IMR-90 (cell line): ENCODE measurements at regions not wholly inside any gene's neighbourhood (a gene's known extent, or its start where the extent isn't known, plus 50 kb on each side); places are given as distances from the start of the nearest gene placed in this dataset.

Experiments
- ATAC-seq: fragments of 200-7000 bp; cut with Tn5 transposase; 2 replicates; pipeline ENCODE4 v1.9.1; 2020; ENCODE audit warnings: low read depth, mild to moderate bottlenecking, moderate library complexity
- BruUV-seq: library from RNA; stranded (reverse); fragments of 400-500 nt; replicated peaks from 2 replicates; lab custom pipeline; 2021; lab: Mats Ljungman, UMichigan
- CTCF ChIA-PET: fragments of 300-600 bp; formaldehyde crosslinking; extraction: SDS; loops from one replicate; lab custom pipeline; 2021; ENCODE audit warnings: antibody characterized with exemption; lab: Yijun Ruan, JAX
- POLR2A ChIA-PET: fragments of 300-600 bp; sonication (Branson Sonifier 250); formaldehyde crosslinking; loops from one replicate; lab custom pipeline; 2022; ENCODE audit warnings: antibody characterized with exemption; ENCODE audit not compliant: unreplicated experiment; lab: Charles Lee
- DNase-seq: peaks from one replicate; pipeline ENCODE4 v3.0.0; 2013
- H2AFZ ChIP-seq: replicated peaks from 2 replicates; pipeline ENCODE3; 2013; ENCODE audit warnings: low read length, mild to moderate bottlenecking; ENCODE audit not compliant: poor library complexity
- H2AK5ac ChIP-seq: 2 replicates; pipeline ENCODE4 v1.6.1; 2013; ENCODE audit warnings: low read depth, low read length, inconsistent platforms
- H2AK9ac ChIP-seq: replicated peaks from 2 replicates; pipeline ENCODE3; 2013; ENCODE audit warnings: mild to moderate bottlenecking, low read depth, low read length, moderate library complexity; ENCODE audit not compliant: poor library complexity
- H2BK120ac ChIP-seq: 2 replicates; pipeline ENCODE4 v1.6.1; 2013; ENCODE audit warnings: low read depth, low read length, inconsistent platforms
- H2BK15ac ChIP-seq: 3 replicates; pipeline ENCODE4 v1.6.1; 2013; ENCODE audit warnings: low read depth, low read length, inconsistent platforms
- H2BK20ac ChIP-seq: 2 replicates; pipeline ENCODE4 v1.6.1; 2013; ENCODE audit warnings: low read depth, mild to moderate bottlenecking, inconsistent platforms, low read length, moderate library complexity
- H2BK5ac ChIP-seq: 2 replicates; pipeline ENCODE4 v1.6.1; 2013; ENCODE audit warnings: mild to moderate bottlenecking, low read depth, low read length, inconsistent platforms; ENCODE audit not compliant: poor library complexity, severe bottlenecking
- H3K14ac ChIP-seq: replicated peaks from 2 replicates; pipeline ENCODE4 v1.6.1; 2013; ENCODE audit warnings: low read depth, low read length, inconsistent platforms
- H3K18ac ChIP-seq: 2 replicates; pipeline ENCODE4 v1.6.1; 2013; ENCODE audit warnings: low read depth, low read length, control low read depth
- H3K23ac ChIP-seq: 2 replicates; pipeline ENCODE4 v1.6.1; 2013; ENCODE audit warnings: low read depth, low read length, inconsistent platforms
- H3K27ac ChIP-seq: 2 replicates; pipeline ENCODE4 v1.5.1; 2013; ENCODE audit warnings: mild to moderate bottlenecking, control low read depth, low read length; ENCODE audit not compliant: insufficient read depth
- H3K27me3 ChIP-seq: 2 replicates; pipeline ENCODE4 v1.6.1; 2013; ENCODE audit warnings: low read length; ENCODE audit not compliant: control insufficient read depth, insufficient read depth
- H3K36me3 ChIP-seq: 2 replicates; pipeline ENCODE4 v1.6.1; 2013; ENCODE audit warnings: low read length, mixed read lengths; ENCODE audit not compliant: control insufficient read depth, insufficient read depth
- H3K4ac ChIP-seq: 2 replicates; pipeline ENCODE4 v1.6.1; 2013; ENCODE audit warnings: low read depth, low read length, inconsistent platforms
- H3K4me1 ChIP-seq: 2 replicates; pipeline ENCODE4 v1.6.1; 2013; ENCODE audit warnings: low read length, mixed read lengths; ENCODE audit not compliant: control insufficient read depth, insufficient read depth
- H3K4me2 ChIP-seq: 2 replicates; pipeline ENCODE4 v1.6.1; 2013; ENCODE audit warnings: low read depth, mild to moderate bottlenecking, control low read depth, low read length, moderate library complexity
- H3K4me3 ChIP-seq: 2 replicates; pipeline ENCODE4 v1.5.1; 2013; ENCODE audit warnings: low read depth, mild to moderate bottlenecking, control low read depth, low read length, moderate library complexity; ENCODE audit not compliant: insufficient read depth
- H3K56ac ChIP-seq: 2 replicates; pipeline ENCODE4 v1.6.1; 2013; ENCODE audit warnings: low read length, inconsistent platforms; ENCODE audit not compliant: insufficient read depth; ENCODE audit errors: extremely low read depth
- H3K79me1 ChIP-seq, 2 experiments: 2 replicates each; pipeline ENCODE4 v1.6.1; 2013; ENCODE audit warnings: low read length in 2 of 2, inconsistent platforms in 1 of 2, low read depth in 1 of 2
- H3K9ac ChIP-seq: 2 replicates; pipeline ENCODE4 v1.6.1; 2013; ENCODE audit warnings: low read depth, low read length, control low read depth
- H3K9me1 ChIP-seq: 2 replicates; pipeline ENCODE4 v1.6.1; 2013; ENCODE audit warnings: low read length, inconsistent platforms; ENCODE audit not compliant: insufficient read depth
- H3K9me3 ChIP-seq: 2 replicates; pipeline ENCODE4 v1.6.1; 2013; ENCODE audit warnings: low read length; ENCODE audit not compliant: control insufficient read depth, insufficient read depth
- H4K20me1 ChIP-seq: 2 replicates; pipeline ENCODE4 v1.6.1; 2013; ENCODE audit warnings: low read length, inconsistent platforms; ENCODE audit not compliant: insufficient read depth
- H4K5ac ChIP-seq: 2 replicates; pipeline ENCODE4 v1.6.1; 2013; ENCODE audit warnings: mild to moderate bottlenecking, low read depth, low read length, control low read depth
- H4K8ac ChIP-seq, 2 experiments: 2 replicates each; pipeline ENCODE4 v1.6.1; 2013; ENCODE audit warnings: low read depth in 2 of 2, low read length in 2 of 2, control low read depth in 1 of 2, inconsistent platforms in 1 of 2
- H4K91ac ChIP-seq: 2 replicates; pipeline ENCODE4 v1.6.1; 2013; ENCODE audit warnings: low read depth, low read length, inconsistent platforms; ENCODE audit not compliant: insufficient read depth
- BHLHE40 ChIP-seq: fragments of 150-350 bp; IDR thresholded peaks from 2 replicates; pipeline ENCODE4 v1.6.1; 2016; ENCODE audit warnings: mild to moderate bottlenecking, low read depth, low read length
- CEBPB ChIP-seq: IDR thresholded peaks from 2 replicates; pipeline ENCODE4 v1.6.1; 2012; ENCODE audit warnings: low read depth, low read length, improper control_type of control experiment
- CHD1 ChIP-seq: IDR thresholded peaks from 2 replicates; pipeline ENCODE4 v1.6.1; 2012; ENCODE audit warnings: low read depth, low read length, improper control_type of control experiment
- CTCF ChIP-seq: conservative IDR thresholded peaks from 2 replicates; pipeline ENCODE4 v1.5.1; 2012; ENCODE audit warnings: mild to moderate bottlenecking, low read depth, low read length, improper control_type of control experiment
- ELK1 ChIP-seq: fragments of 150-350 bp; IDR thresholded peaks from 2 replicates; pipeline ENCODE4 v1.6.1; 2016; ENCODE audit warnings: low read depth, mild to moderate bottlenecking, low read length, moderate library complexity, borderline replicate concordance
- FOS ChIP-seq: fragments of 150-350 bp; IDR thresholded peaks from 2 replicates; pipeline ENCODE4 v1.6.1; 2016; ENCODE audit warnings: low read depth, low read length
- MAFK ChIP-seq: IDR thresholded peaks from 2 replicates; pipeline ENCODE4 v1.6.1; 2012; ENCODE audit warnings: low read depth, low read length, improper control_type of control experiment
- MAZ ChIP-seq: IDR thresholded peaks from 2 replicates; pipeline ENCODE4 v1.6.1; 2012; ENCODE audit warnings: low read depth, mild to moderate bottlenecking, low read length, improper control_type of control experiment, moderate library complexity, borderline replicate concordance
- MXI1 ChIP-seq: IDR thresholded peaks from 2 replicates; pipeline ENCODE4 v1.6.1; 2012; ENCODE audit warnings: low read depth, mild to moderate bottlenecking, low read length, moderate library complexity, borderline replicate concordance
- NFE2L2 ChIP-seq: fragments of 150-350 bp; IDR thresholded peaks from 2 replicates; pipeline ENCODE4 v1.6.1; 2016; ENCODE audit warnings: low read depth, mild to moderate bottlenecking, low read length
- POLR2A ChIP-seq: IDR thresholded peaks from 2 replicates; pipeline ENCODE4 v1.6.1; 2012; ENCODE audit warnings: mild to moderate bottlenecking, low read depth, low read length
- RAD21 ChIP-seq: IDR thresholded peaks from 2 replicates; pipeline ENCODE4 v1.6.1; 2012; ENCODE audit warnings: low read length, improper control_type of control experiment
- RCOR1 ChIP-seq: IDR thresholded peaks from 2 replicates; pipeline ENCODE4 v1.6.1; 2012; ENCODE audit warnings: mild to moderate bottlenecking, low read length, improper control_type of control experiment; ENCODE audit not compliant: insufficient replicate concordance
- RFX5 ChIP-seq: IDR thresholded peaks from 2 replicates; pipeline ENCODE4 v1.8.0; 2012; ENCODE audit warnings: low read depth, mild to moderate bottlenecking, low read length, moderate library complexity
- SMC3 ChIP-seq: fragments of 150-350 bp; IDR thresholded peaks from 2 replicates; pipeline ENCODE4 v1.6.1; 2016; ENCODE audit warnings: low read depth, mild to moderate bottlenecking, antibody characterized with exemption, low read length, moderate library complexity
- USF2 ChIP-seq: fragments of 150-350 bp; IDR thresholded peaks from 2 replicates; pipeline ENCODE4 v1.6.1; 2017; ENCODE audit warnings: mild to moderate bottlenecking, antibody characterized with exemption, low read length, low read depth
- WGBS, 2 experiments: methylation state at CpG; one replicate each; pipeline versions ENCODE4 v1.1.5 to v1.1.7; 2013; ENCODE audit warnings: missing lambda C conversion rate in 2 of 2; ENCODE audit not compliant: insufficient read length in 1 of 2; ENCODE audit errors: extremely low coverage in 2 of 2; 5-methylcytosine and 5-hydroxymethylcytosine counted together
- dilution Hi-C: fragments of 300-500 bp; cut with HindIII; formaldehyde crosslinking; loops from one replicate; pipeline ENCODE4 v1.14.3; 2018; ENCODE audit warnings: low sequenced_read_pairs; ENCODE audit not compliant: unreplicated experiment
- in situ Hi-C: fragments of 300-500 bp; cut with MboI; formaldehyde crosslinking; loops from 3 replicates; pipeline ENCODE4 v1.14.3; 2019; ENCODE audit warnings: low sequenced_read_pairs, inconsistent platforms, mixed read lengths
- intact Hi-C: fragments of 100-400 bp; cut with micrococcal nuclease; formaldehyde crosslinking; loops from 2 replicates; pipeline ENCODE4 v1.10.0; 2022

GRCh38 chr10:120260456-120260855 is 196.6 kb upstream of the PLPP4 start:
- Histone ChIP-seq H2BK120ac (no peak overlapping the region), H3K4me1 (no peaks in the 10 kb centered on the region)
- POLR2A ChIA-PET = no interaction called here

More at GRCh38 chr10:120260456-120260855, 196.6 kb upstream of the PLPP4 start:
- H3K27ac ChIP-seq = no peak overlapping the region
- no peak overlapping the region for H3K9ac ChIP-seq
- in situ Hi-C loops (no loop called here), dilution Hi-C loops (no loop called here), intact Hi-C loops (no loop called here)
- H2BK5ac ChIP-seq = no peak overlapping the region
- H3K4me2 ChIP-seq = no peak overlapping the region
- CTCF ChIA-PET = no interaction called here
- H3K9me3 ChIP-seq = peaks cover 2% of the 10 kb centered on the region; the same call in 1 of the 2 replicates
- no peaks in the 10 kb centered on the region for H4K20me1 ChIP-seq
- no TSS peak for BruUV-seq
- H3K23ac ChIP-seq = no peak overlapping the region
- no peak overlapping the region for H4K5ac ChIP-seq
- H2BK15ac ChIP-seq = no peak overlapping the region
- no peaks in the 10 kb centered on the region for H3K9me1 ChIP-seq
- TF ChIP-seq MXI1 (no peak), BHLHE40 (no peak), ELK1 (no peak), POLR2A (no peak), SMC3 (no peak), RFX5 (no peak), NFE2L2 (no peak), CEBPB (no peak), RCOR1 (no peak), MAFK (no peak), CHD1 (no peak), MAZ (no peak), FOS (no peak), CTCF (no peak), RAD21 (no peak), USF2 (no peak)
- DNase-seq = no peak
- WGBS, 2 experiments = 40% methylated on average over 2 of the region's 4 CpGs; no CpG with 5 or more reads in 1 of the 2 experiments
- H2BK20ac ChIP-seq = no peak overlapping the region
- no peak for ATAC-seq
- H3K36me3 ChIP-seq = no peaks in the 10 kb centered on the region
- H3K56ac ChIP-seq = no peak overlapping the region
- H4K8ac ChIP-seq = no peak overlapping the region
- no peak overlapping the region for H3K4me3 ChIP-seq
- no peak overlapping the region for H2AK5ac ChIP-seq
- H3K79me1 ChIP-seq = no peaks in the 10 kb centered on the region
- no peak overlapping the region for H2AK9ac ChIP-seq
- no peak overlapping the region for H4K91ac ChIP-seq
- H3K4ac ChIP-seq = no peak overlapping the region
- H3K27me3 ChIP-seq = no peaks in the 10 kb centered on the region
- H3K18ac ChIP-seq = no peak overlapping the region
- no peak overlapping the region for H3K14ac ChIP-seq
- H2AFZ ChIP-seq = no peak overlapping the region
